Fibroblast of the aortic adventitia (primary cell): ENCODE measurements at regions not wholly inside any gene's neighbourhood (a gene's known extent, or its start where the extent isn't known, plus 50 kb on each side); places are given as distances from the start of the nearest gene placed in this dataset.

Experiments
- DNase-seq: peaks from one replicate; pipeline ENCODE4 v3.0.0-alpha.2; 2010; ENCODE audit warnings: low read depth
- H3K4me3 ChIP-seq: 2 replicates; pipeline ENCODE4 v1.5.1; 2011; ENCODE audit warnings: low read depth, mild to moderate bottlenecking, control low read depth, low read length, moderate library complexity
- TF ChIP-seq, protein P1 (sequence below): IDR thresholded peaks from 2 replicates; pipeline ENCODE4 v1.5.1; 2011; ENCODE audit warnings: mild to moderate bottlenecking, low read length, control low read depth, inconsistent platforms; ENCODE audit not compliant: insufficient read depth

- H3K4me3 ChIP-seq = no peak overlapping the region
- DNase-seq = no peak
- TF ChIP-seq, protein P1, sequence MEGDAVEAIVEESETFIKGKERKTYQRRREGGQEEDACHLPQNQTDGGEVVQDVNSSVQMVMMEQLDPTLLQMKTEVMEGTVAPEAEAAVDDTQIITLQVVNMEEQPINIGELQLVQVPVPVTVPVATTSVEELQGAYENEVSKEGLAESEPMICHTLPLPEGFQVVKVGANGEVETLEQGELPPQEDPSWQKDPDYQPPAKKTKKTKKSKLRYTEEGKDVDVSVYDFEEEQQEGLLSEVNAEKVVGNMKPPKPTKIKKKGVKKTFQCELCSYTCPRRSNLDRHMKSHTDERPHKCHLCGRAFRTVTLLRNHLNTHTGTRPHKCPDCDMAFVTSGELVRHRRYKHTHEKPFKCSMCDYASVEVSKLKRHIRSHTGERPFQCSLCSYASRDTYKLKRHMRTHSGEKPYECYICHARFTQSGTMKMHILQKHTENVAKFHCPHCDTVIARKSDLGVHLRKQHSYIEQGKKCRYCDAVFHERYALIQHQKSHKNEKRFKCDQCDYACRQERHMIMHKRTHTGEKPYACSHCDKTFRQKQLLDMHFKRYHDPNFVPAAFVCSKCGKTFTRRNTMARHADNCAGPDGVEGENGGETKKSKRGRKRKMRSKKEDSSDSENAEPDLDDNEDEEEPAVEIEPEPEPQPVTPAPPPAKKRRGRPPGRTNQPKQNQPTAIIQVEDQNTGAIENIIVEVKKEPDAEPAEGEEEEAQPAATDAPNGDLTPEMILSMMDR = no peak
Measured at GRCh38 chr12:45590646-45591045, 138.9 kb upstream of the ARID2 start.

DNA sequence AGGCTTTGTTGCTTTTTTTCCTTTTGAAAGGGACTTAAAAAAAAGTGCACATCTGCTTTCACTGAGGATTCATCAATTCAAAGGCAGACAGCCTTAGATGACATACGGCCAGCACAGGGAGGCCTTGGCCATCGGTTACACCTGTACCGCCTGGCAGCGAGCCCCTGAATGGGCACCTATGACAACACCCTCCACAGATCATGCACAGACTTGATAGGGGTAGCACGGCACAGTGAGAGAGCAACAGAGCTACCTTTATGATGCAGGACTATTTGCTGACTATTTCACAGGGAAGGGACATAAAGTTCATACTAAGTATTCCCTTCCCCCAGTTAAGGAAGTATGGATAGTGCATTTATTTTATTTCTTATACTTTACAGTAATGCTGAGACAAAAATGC, 137.9 kb upstream of the ARID2 start:
- TF ChIP-seq, protein P1 = no peak

DNA sequence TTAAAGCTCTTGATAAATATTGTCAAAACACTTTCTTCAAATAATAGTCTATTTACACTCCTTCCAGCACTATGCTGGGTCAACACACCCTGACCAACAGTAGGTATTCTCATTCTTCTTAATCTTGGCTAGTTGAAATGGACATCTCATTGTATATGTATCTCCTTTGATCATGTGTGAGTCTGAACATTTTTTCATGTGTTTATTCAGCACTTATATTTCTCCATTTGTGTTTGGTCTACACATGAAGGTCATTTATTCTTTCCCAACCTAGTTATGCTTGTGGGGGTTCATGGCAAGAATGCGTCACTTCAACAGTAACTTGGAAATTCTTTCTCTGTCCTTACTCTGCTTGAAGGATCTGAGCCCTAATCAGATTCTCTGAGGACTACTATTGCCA, 133.1 kb upstream of the ARID2 start:
- DNase-seq = no peak
- TF ChIP-seq, protein P1 = no peak
- no peak overlapping the region for H3K4me3 ChIP-seq

More for the DNA sequence above, 137.9 kb upstream of the ARID2 start:
- DNase-seq = no peak
- H3K4me3 ChIP-seq = no peak overlapping the region

- TF ChIP-seq, protein P1 = no peak
- no peak for DNase-seq
- no peak overlapping the region for H3K4me3 ChIP-seq
Measured at GRCh38 chr12:45598336-45598735, 131.2 kb upstream of the ARID2 start.

DNA sequence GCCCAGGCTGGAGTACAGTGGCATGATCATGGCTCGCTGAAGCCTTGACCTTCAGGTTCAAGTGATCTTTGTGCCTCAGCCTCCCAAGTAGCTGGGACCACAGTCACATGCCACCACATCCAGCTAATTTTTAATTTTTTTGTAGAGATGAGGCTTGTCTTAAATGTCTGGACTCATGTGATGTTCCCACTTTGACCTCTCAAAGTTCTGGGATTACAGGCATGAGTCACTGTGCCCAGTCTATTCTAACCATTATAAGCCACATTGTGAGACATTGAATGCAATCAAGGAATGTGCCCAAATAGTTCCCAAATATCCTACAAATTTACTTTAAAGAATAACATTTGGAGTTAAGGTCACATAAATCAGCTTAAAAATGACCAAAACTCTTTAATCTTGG, 130.7 kb upstream of the ARID2 start:
- no peak for DNase-seq
- H3K4me3 ChIP-seq = no peak overlapping the region
- TF ChIP-seq, protein P1 = no peak

GRCh38 chr12:45599196-45599595, 130.3 kb upstream of the ARID2 start:
- TF ChIP-seq, protein P1 = no peak
- no peak for DNase-seq
- no peak overlapping the region for H3K4me3 ChIP-seq

DNA sequence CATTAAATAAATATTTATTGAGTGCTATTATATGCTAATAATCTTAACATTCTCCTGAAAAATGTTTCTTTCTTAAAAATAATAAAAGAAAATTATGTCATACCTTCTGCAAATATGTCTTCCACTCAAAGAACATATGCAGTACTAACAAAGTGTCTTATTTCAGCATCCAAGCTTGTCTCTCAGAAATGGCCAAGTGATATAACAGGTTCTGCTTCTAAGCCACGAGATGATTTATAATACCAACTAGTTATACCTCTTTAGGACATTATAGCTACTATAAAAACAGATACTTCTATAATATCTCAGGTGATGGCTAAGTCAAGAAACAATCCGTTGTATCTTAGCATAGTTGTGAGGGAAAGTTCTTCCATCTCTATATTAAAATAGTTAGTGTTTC, 128.1 kb upstream of the ARID2 start:
- DNase-seq = no peak
- TF ChIP-seq, protein P1 = no peak
- H3K4me3 ChIP-seq = no peak overlapping the region
